Pancreas (tissue), 10 donors: ENCODE measurements at regions not wholly inside any gene's neighbourhood (a gene's known extent, or its start where the extent isn't known, plus 50 kb on each side); places are given as distances from the start of the nearest gene placed in this dataset.

Experiments used
- ATAC-seq, 4 donors: fragments of 200-7000 bp; cut with Tn5 transposase; one replicate each; pipeline versions ENCODE4 v1.8.0 to v1.9.1; 2020; ENCODE audit warnings: mild to moderate bottlenecking in 4 of 4, moderate library complexity in 4 of 4
- DNase-seq, 6 donors: peaks; one replicate each; pipeline ENCODE4 v3.0.0-alpha.2; 2020
- FAIRE-seq: peaks from 2 replicates; lab custom pipeline; 2012; peaks lifted over from hg19 to GRCh38; lab: Jason Lieb, UNC
- H3K27ac ChIP-seq, 4 donors: fragments of 200-600 bp; sonication (generic); 1 replicate in 3 of 4; 2 replicates in 1 of 4; pipeline versions ENCODE4 v1.5.0 to v1.8.0; 2020
- H3K27me3 ChIP-seq, 4 donors: fragments of 200-600 bp; one replicate each; pipeline ENCODE4 v1.8.0; 2021
- H3K36me3 ChIP-seq, 3 donors: fragments of 200-600 bp; sonication (generic) in 1 of 3; one replicate each; pipeline versions ENCODE4 v1.5.0 to v1.8.0; 2020 to 2021
- H3K4me1 ChIP-seq, 3 donors: fragments of 200-600 bp; one replicate each; pipeline ENCODE4 v1.8.0; 2021
- H3K4me3 ChIP-seq, 4 donors: fragments of 200-600 bp; sonication (generic) in 2 of 4; one replicate each; pipeline versions ENCODE4 v1.5.0 to v1.8.0; 2020 to 2021
- H3K9me3 ChIP-seq, 4 donors: fragments of 200-600 bp; one replicate each; pipeline ENCODE4 v1.8.0; 2021
- WGBS, 2 donors: extraction: QIAGEN DNeasy Blood & Tissue Kit; methylation state at CpG; one replicate each; pipeline ENCODE4 v1.1.7; 2013; 5-methylcytosine and 5-hydroxymethylcytosine counted together
- intact Hi-C, 3 donors: fragments of 100-400 bp; cut with DNase I; formaldehyde crosslinking; loops; one replicate each; pipeline versions ENCODE4 v1.11.1 to v1.14.2; 2022
- TF ChIP-seq, protein P1 (sequence below), 4 donors: fragments of 200-600 bp; sonication (generic) in 3 of 4; IDR thresholded peaks; one replicate each; pipeline versions ENCODE4 v1.5.0 to v1.8.0; 2021; ENCODE audit warnings: antibody characterized with exemption in 4 of 4
- donor health status: healthy with polysubstance abuse.
- donor health status: DM: no; HTN: no; CAD: no; lungs with moderate emphysema.
- donor health status: DM: no; HTN: no; CAD: no.
- donor health status: control.
- donor health status: control.
- donor health status: Bipolar disorder and iron deficiency.
- donor health status: DM: yes; HTN: yes; CAD: no.
- donor health status: DM: no; HTN: no; CAD: no.
- donor health status: DM: no; HTN: no; CAD: no.
- donor health status: DM: yes; HTN: yes; CAD: no.

DNA sequence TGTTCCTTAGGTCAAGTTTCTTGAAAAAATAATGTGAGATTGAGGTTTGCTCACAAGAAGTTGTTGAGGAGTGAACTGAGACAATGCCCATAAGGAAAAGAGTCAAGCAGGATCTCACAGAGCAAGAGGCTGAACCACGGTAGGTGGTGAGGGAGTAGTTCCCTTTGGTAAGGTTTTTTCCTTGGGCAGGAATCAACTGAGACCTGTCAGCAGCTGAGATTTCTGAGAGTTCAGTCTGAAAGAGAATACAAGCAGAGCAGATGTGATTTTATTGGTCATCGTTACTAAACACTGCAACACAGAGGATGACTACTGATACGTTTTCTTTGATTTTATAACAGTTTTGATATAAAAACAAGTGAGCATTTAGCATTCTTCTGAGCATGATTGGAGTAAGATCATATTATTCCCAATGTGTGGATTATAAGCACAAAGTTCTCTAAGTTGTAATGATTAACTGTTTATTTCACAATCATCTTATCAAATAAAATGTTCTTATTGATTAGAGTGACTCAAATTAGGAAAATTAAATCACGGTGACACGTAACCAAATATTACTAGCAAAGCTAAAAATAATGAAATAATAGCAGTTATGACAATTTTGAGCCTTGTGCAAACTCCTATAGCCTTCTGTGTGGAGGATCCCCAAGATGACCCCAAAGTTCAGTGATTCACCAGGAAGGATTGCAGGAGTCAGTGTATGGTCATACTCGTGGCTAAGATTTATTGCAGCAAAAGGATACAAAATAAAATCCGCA lies 346.2 kb upstream of the ZNF717 start:
- DNase-seq, result no peak
- intact Hi-C loops, result no loop called here
- no peak overlapping the region for H3K27ac ChIP-seq
- no peak for FAIRE-seq
- ATAC-seq, result no peak
- H3K36me3 ChIP-seq, result no peaks in the 10 kb centered on the region
- H3K9me3 ChIP-seq, result no peaks in the 10 kb centered on the region
- H3K27me3 ChIP-seq, result no peaks in the 10 kb centered on the region
- no peaks in the 10 kb centered on the region for H3K4me1 ChIP-seq
- no peak overlapping the region for H3K4me3 ChIP-seq
- TF ChIP-seq, protein P1, sequence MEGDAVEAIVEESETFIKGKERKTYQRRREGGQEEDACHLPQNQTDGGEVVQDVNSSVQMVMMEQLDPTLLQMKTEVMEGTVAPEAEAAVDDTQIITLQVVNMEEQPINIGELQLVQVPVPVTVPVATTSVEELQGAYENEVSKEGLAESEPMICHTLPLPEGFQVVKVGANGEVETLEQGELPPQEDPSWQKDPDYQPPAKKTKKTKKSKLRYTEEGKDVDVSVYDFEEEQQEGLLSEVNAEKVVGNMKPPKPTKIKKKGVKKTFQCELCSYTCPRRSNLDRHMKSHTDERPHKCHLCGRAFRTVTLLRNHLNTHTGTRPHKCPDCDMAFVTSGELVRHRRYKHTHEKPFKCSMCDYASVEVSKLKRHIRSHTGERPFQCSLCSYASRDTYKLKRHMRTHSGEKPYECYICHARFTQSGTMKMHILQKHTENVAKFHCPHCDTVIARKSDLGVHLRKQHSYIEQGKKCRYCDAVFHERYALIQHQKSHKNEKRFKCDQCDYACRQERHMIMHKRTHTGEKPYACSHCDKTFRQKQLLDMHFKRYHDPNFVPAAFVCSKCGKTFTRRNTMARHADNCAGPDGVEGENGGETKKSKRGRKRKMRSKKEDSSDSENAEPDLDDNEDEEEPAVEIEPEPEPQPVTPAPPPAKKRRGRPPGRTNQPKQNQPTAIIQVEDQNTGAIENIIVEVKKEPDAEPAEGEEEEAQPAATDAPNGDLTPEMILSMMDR (IDR thresholded peaks at IDR 0.05), result no peak
- WGBS, 2 donors, result 30 to 43% methylated on average over 7 of the region's 7 CpGs

DNA sequence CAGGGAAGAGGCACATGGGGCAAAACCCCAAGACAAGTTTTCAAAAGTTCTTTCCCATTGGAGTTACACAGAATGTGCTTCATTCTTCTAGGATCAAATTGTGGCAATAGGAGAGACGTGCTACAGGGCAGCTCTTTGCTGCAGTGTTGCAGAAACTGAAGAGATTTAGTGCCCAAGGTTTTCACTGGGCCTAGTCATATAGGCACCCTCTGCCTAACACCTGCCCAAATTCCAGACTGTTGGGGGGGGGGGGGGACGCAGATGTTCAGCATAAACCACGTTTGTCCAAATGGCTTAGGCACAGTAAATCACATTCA lies 346.8 kb upstream of the ZNF717 start:
- intact Hi-C loops, result no loop called here
- no peak for FAIRE-seq

DNA sequence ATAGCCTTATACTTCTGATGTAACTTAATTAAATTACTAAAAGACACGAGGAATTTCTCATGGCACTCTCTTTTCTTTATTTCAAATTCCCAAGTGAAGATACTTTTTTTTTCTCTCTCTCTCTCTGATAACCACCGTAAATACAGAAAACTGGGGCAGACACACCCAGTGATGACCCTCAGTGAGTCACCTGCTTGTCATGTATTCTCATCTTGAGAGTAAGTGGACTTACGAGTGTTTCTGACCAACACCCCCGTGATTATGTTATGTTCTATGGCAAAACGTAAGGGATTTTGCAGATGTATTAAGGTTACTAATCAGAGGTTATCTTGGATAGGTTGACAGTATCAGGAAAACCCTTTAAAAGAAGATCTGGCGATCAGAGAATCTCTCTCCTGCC lies 348.8 kb upstream of the ZNF717 start:
- no peak for ATAC-seq
- H3K36me3 ChIP-seq, result no peaks in the 10 kb centered on the region
- no peak for FAIRE-seq
- no peak overlapping the region for H3K4me3 ChIP-seq
- H3K27ac ChIP-seq, result no peak overlapping the region
- no peak for DNase-seq
- no peaks in the 10 kb centered on the region for H3K4me1 ChIP-seq
- intact Hi-C loops, result no loop called here
- TF ChIP-seq, protein P1 (IDR thresholded peaks at IDR 0.05), result no peak
- H3K9me3 ChIP-seq, result no peaks in the 10 kb centered on the region
- no peaks in the 10 kb centered on the region for H3K27me3 ChIP-seq
- WGBS, 2 donors, result 52 to 61% methylated on average over 6 of the region's 6 CpGs

More for the DNA sequence above, 346.8 kb upstream of the ZNF717 start:
- Histone ChIP-seq H3K4me1 (no peaks in the 10 kb centered on the region), H3K9me3 (no peaks in the 10 kb centered on the region), H3K27ac (no peak overlapping the region), H3K27me3 (no peaks in the 10 kb centered on the region), H3K36me3 (no peaks in the 10 kb centered on the region), H3K4me3 (no peak overlapping the region)
- 8 to 38% methylated on average over 3 of the region's 3 CpGs for WGBS, 2 donors
- TF ChIP-seq, protein P1 (IDR thresholded peaks at IDR 0.05), result no peak
- DNase-seq, result no peak
- ATAC-seq, result no peak

DNA sequence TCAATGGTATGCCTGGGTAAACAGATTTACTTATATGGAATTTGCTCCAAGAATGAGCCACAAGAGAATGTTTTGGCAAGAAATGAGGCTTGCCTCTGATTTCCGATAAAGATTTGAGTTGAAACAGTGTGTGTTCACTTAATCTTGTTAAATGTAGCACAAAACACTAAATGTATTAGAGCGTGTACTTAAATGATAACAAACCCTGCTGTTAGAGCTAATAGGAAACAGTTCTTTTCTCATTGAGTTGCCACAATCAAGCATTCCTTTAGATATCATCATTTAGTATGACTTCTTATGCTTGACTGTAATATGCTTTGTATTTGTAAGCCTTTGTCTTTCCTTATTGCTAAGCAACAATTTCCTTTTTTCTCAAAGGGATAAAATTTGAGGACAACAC lies 353.6 kb upstream of the ZNF717 start:
- no peaks in the 10 kb centered on the region for H3K9me3 ChIP-seq
- WGBS, 2 donors, result 19% methylated on average over 2 of the region's 2 CpGs
- no peaks in the 10 kb centered on the region for H3K4me1 ChIP-seq
- FAIRE-seq (no peak), DNase-seq (no peak), ATAC-seq (no peak)
- no peak overlapping the region for H3K27ac ChIP-seq
- TF ChIP-seq, protein P1 (IDR thresholded peaks at IDR 0.05), result no peak
- H3K27me3 ChIP-seq, result no peaks in the 10 kb centered on the region
- no peak overlapping the region for H3K4me3 ChIP-seq
- H3K36me3 ChIP-seq, result no peaks in the 10 kb centered on the region
- intact Hi-C loops, result no loop called here

DNA sequence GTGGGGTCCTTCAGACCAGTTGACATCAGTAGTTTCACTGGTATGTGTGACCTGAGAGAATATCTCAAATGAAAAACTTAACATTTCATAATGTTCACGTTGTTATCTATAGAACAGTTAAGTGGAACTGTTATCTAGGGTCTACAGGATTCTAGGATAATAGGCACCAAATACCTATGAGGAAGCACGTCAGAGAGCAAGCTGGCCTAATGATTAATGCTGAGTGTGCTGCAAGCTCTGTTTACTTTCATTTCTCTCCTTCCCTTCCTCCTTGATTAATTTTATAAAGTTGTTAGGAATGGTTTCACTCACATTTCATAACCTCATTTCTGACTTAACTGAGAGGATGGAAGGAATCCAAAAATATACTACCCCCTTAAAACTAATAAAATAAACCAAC lies 362.5 kb upstream of the ZNF717 start:
- Histone ChIP-seq H3K4me1 (no peaks in the 10 kb centered on the region), H3K9me3 (no peaks in the 10 kb centered on the region), H3K27ac (no peak overlapping the region), H3K4me3 (no peak overlapping the region), H3K27me3 (no peaks in the 10 kb centered on the region), H3K36me3 (no peaks in the 10 kb centered on the region)
- no peak for ATAC-seq
- DNase-seq, result no peak
- no peak for FAIRE-seq
- intact Hi-C loops, result no loop called here
- TF ChIP-seq, protein P1 (IDR thresholded peaks at IDR 0.05), result no peak
- 5 to 11% methylated on average over 2 of the region's 2 CpGs for WGBS, 2 donors
